Pancreas (tissue), 10 donors: ENCODE measurements at regions not wholly inside any gene's neighbourhood (a gene's known extent, or its start where the extent isn't known, plus 50 kb on each side); places are given as distances from the start of the nearest gene placed in this dataset.
A peak's percentile ranks its signal among the peaks of the same experiment; 100 is the strongest.

Experiments used
- ATAC-seq, 4 donors: fragments of 200-7000 bp; cut with Tn5 transposase; one replicate each; pipeline versions ENCODE4 v1.8.0 to v1.9.1; 2020; ENCODE audit warnings: mild to moderate bottlenecking in 4 of 4, moderate library complexity in 4 of 4
- DNase-seq, 6 donors: peaks; one replicate each; pipeline ENCODE4 v3.0.0-alpha.2; 2020
- FAIRE-seq: peaks from 2 replicates; lab custom pipeline; 2012; peaks lifted over from hg19 to GRCh38; lab: Jason Lieb, UNC
- H3K27ac ChIP-seq, 4 donors: fragments of 200-600 bp; sonication (generic); 1 replicate in 3 of 4; 2 replicates in 1 of 4; pipeline versions ENCODE4 v1.5.0 to v1.8.0; 2020
- H3K27me3 ChIP-seq, 4 donors: fragments of 200-600 bp; one replicate each; pipeline ENCODE4 v1.8.0; 2021
- H3K36me3 ChIP-seq, 3 donors: fragments of 200-600 bp; sonication (generic) in 1 of 3; one replicate each; pipeline versions ENCODE4 v1.5.0 to v1.8.0; 2020 to 2021
- H3K4me1 ChIP-seq, 3 donors: fragments of 200-600 bp; one replicate each; pipeline ENCODE4 v1.8.0; 2021
- H3K4me3 ChIP-seq, 4 donors: fragments of 200-600 bp; sonication (generic) in 2 of 4; one replicate each; pipeline versions ENCODE4 v1.5.0 to v1.8.0; 2020 to 2021
- H3K9me3 ChIP-seq, 4 donors: fragments of 200-600 bp; one replicate each; pipeline ENCODE4 v1.8.0; 2021
- WGBS, 2 donors: extraction: QIAGEN DNeasy Blood & Tissue Kit; methylation state at CpG; one replicate each; pipeline ENCODE4 v1.1.7; 2013; 5-methylcytosine and 5-hydroxymethylcytosine counted together
- intact Hi-C, 3 donors: fragments of 100-400 bp; cut with DNase I; formaldehyde crosslinking; loops; one replicate each; pipeline versions ENCODE4 v1.11.1 to v1.14.2; 2022
- TF ChIP-seq, protein P1 (sequence below), 4 donors: fragments of 200-600 bp; sonication (generic) in 3 of 4; IDR thresholded peaks; one replicate each; pipeline versions ENCODE4 v1.5.0 to v1.8.0; 2021; ENCODE audit warnings: antibody characterized with exemption in 4 of 4
- donor health status: healthy with polysubstance abuse.
- donor health status: DM: no; HTN: no; CAD: no; lungs with moderate emphysema.
- donor health status: DM: no; HTN: no; CAD: no.
- donor health status: control.
- donor health status: control.
- donor health status: Bipolar disorder and iron deficiency.
- donor health status: DM: yes; HTN: yes; CAD: no.
- donor health status: DM: no; HTN: no; CAD: no.
- donor health status: DM: no; HTN: no; CAD: no.
- donor health status: DM: yes; HTN: yes; CAD: no.

DNA sequence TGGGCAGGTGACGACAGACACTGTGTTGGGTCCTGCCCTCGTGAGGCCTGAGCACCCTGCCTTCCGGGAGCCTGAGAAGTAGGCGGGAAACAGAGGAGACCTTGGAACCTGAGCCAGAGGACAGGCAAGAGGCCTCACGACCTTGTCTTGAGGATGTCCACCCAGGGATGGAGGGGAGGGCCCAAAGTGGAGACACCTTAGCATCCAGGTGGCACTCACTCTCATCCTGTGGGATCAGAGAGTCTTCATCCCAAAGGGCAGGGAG, 347.2 kb downstream of the NPHP4 start:
- 60 to 64% methylated on average over 5 of the region's 5 CpGs for whole genome bisulfite sequencing, 2 donors

DNA sequence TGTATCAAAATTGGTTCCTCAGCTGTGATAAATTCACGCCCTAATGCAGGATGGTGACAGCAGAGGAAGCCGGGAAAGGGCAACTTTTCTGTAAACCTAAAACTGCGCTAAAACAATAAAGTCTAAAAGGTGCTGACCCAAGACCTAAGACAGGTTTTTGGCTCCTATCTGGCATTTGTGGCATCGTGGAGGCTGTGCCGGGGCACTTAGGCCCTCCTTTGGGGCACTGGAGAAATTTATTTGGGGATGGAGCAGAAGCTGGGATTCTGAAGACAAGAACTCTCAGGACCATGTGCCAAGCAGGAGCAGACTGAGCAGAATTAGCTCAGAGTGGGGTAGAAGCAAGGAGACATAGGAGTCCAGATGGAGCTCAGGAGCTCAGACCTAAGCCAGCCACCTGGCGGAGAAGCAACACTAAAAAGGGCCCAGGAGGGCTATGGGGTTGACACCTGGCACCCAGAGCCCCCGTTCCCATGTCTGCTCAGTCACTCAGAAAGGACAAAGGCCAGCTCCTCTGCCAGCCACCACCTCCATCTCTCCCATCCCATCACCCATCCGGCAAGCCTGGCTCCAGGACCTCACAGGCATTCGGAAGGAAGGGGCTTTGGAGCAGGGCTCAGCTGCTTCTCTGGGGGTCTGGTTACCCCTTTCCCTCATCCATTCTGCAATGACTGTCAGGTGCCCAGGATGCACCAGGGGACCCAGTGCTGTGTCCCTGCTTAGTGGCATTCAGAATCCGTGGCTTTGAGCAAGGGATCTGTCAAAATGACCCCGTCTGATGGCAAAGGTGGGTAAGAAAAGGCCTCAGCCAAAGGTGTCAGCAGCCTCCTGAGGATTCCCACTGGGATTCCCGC, 347.7 kb downstream of the NPHP4 start:
- H3K27ac ChIP-seq = no peak overlapping the region
- H3K4me3 ChIP-seq = no peak overlapping the region
- intact Hi-C loops = no loop called here
- ATAC-seq (no peak), DNase-seq (peak in 1 of 6 donors; percentile 30), FAIRE-seq (no peak)
- TF ChIP-seq, protein P1, sequence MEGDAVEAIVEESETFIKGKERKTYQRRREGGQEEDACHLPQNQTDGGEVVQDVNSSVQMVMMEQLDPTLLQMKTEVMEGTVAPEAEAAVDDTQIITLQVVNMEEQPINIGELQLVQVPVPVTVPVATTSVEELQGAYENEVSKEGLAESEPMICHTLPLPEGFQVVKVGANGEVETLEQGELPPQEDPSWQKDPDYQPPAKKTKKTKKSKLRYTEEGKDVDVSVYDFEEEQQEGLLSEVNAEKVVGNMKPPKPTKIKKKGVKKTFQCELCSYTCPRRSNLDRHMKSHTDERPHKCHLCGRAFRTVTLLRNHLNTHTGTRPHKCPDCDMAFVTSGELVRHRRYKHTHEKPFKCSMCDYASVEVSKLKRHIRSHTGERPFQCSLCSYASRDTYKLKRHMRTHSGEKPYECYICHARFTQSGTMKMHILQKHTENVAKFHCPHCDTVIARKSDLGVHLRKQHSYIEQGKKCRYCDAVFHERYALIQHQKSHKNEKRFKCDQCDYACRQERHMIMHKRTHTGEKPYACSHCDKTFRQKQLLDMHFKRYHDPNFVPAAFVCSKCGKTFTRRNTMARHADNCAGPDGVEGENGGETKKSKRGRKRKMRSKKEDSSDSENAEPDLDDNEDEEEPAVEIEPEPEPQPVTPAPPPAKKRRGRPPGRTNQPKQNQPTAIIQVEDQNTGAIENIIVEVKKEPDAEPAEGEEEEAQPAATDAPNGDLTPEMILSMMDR (IDR thresholded peaks at IDR 0.05) = no peak
- H3K36me3 ChIP-seq = no peaks in the 10 kb centered on the region
- WGBS, 2 donors = 72 to 80% methylated on average over 12 of the region's 12 CpGs
- peaks cover 0 to 4% (median 0%) of the 10 kb centered on the region in 4 donors for H3K27me3 ChIP-seq
- no peaks in the 10 kb centered on the region for H3K4me1 ChIP-seq
- H3K9me3 ChIP-seq = no peaks in the 10 kb centered on the region

More for the DNA sequence above, 347.2 kb downstream of the NPHP4 start:
- no peak for FAIRE-seq
- Histone ChIP-seq H3K27ac (no peak overlapping the region), H3K9me3 (no peaks in the 10 kb centered on the region), H3K36me3 (no peaks in the 10 kb centered on the region), H3K4me1 (no peaks in the 10 kb centered on the region), H3K4me3 (no peak overlapping the region), H3K27me3 (peaks cover 0 to 4% (median 0%) of the 10 kb centered on the region in 4 donors)
- peak in 1 of 6 donors; percentile 19 for DNase-seq
- intact Hi-C loops = no loop called here
- TF ChIP-seq, protein P1 (IDR thresholded peaks at IDR 0.05) = no peak
- ATAC-seq = no peak

DNA sequence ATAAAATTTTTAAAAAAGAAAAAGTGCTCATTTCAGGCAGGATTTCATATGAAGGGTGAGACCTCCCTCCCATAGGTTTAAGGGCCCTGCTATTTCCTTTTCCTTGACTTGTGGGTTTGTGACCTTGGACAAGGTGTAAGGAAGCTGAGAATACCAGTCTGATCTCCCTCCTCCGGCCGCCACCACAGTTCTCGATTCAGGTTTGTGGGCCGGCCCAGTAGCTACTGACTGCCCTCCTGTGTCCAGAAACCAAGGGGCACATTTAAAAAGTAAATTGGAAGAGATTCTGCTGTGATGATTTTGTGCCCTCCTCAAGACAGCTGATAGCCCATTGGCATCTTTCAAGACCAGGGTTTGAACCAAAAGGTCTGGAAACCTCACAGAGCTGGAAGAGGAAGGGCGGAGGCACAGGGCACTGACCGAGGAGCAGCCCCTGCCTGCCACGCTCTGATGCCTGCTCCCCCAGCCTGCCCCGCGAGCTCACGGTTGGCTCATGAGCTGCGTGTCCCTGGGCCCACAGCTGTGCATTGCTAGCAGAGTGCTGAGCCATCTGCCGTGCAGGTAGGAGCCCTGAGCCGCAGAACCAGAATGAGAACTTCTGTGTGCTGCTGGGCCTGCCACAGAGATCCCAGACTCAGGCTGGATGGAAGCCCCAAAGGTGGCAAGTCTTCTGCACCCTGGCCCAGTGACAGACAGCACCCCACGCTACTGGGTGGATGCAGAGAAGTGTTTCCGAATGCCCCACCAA, 348.7 kb downstream of the NPHP4 start:
- Histone ChIP-seq H3K9me3 (no peaks in the 10 kb centered on the region), H3K36me3 (no peaks in the 10 kb centered on the region), H3K27ac (no peak overlapping the region), H3K4me3 (no peak overlapping the region), H3K27me3 (peaks cover 0 to 4% (median 0%) of the 10 kb centered on the region in 4 donors), H3K4me1 (no peaks in the 10 kb centered on the region)
- ATAC-seq (no peak), DNase-seq (peak in 2 of 6 donors; percentile 1 to 42), FAIRE-seq (no peak)
- TF ChIP-seq, protein P1 (IDR thresholded peaks at IDR 0.05) = no peak
- 57 to 62% methylated on average over 15 of the region's 15 CpGs for WGBS, 2 donors
- intact Hi-C loops = no loop called here

DNA sequence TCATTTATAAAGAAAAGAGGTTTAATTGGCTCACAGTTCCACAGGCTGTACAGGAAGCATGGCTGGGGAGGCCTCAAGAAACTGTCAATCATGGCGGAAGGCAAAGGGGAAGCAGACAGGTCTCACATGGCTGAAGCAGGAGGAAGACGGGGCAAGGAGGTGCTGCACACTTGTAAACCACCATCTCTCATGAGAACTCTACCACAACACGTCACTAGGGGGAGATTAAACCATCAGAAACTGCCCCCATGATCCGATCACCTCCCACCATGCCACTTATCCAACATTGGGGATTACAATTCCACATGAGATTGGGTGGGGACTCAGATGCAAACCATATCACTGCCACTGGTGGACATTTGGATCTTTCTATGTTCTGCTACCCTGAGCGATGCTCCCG, 351.4 kb downstream of the NPHP4 start:
- Histone ChIP-seq H3K9me3 (no peaks in the 10 kb centered on the region), H3K4me1 (no peaks in the 10 kb centered on the region), H3K27ac (no peak overlapping the region), H3K36me3 (no peaks in the 10 kb centered on the region), H3K27me3 (peaks cover 0 to 4% (median 0%) of the 10 kb centered on the region in 4 donors), H3K4me3 (no peak overlapping the region)
- ATAC-seq (no peak), FAIRE-seq (no peak), DNase-seq (no peak)
- WGBS, 2 donors = 40 to 61% methylated on average over 6 of the region's 6 CpGs
- intact Hi-C loops = no loop called here
- TF ChIP-seq, protein P1 (IDR thresholded peaks at IDR 0.05) = no peak
